H9 (cell line): ENCODE measurements at regions not wholly inside any gene's neighbourhood (a gene's known extent, or its start where the extent isn't known, plus 50 kb on each side); places are given as distances from the start of the nearest gene placed in this dataset.

Experiments used
- DNase-seq: peaks from one replicate; pipeline ENCODE4 v3.0.0-alpha.2; 2017
- H2AFZ ChIP-seq: one replicate; pipeline ENCODE4 v1.6.1; 2013; ENCODE audit warnings: mild to moderate bottlenecking, low read length, control low read depth, moderate library complexity
- H2AK5ac ChIP-seq: 2 replicates; pipeline ENCODE4 v1.6.1; 2013; ENCODE audit warnings: low read length, control low read depth, mixed read lengths; ENCODE audit not compliant: insufficient read length
- H2BK120ac ChIP-seq: one replicate; pipeline ENCODE4 v1.6.1; 2013; ENCODE audit warnings: low read depth, mild to moderate bottlenecking, low read length, control low read depth, inconsistent platforms; ENCODE audit not compliant: poor library complexity, severe bottlenecking
- H2BK12ac ChIP-seq: 2 replicates; pipeline ENCODE4 v1.6.1; 2013; ENCODE audit warnings: low read length, control low read depth, mixed read lengths, low read depth; ENCODE audit not compliant: insufficient read length
- H2BK15ac ChIP-seq: 2 replicates; pipeline ENCODE4 v1.6.1; 2013; ENCODE audit warnings: low read depth, low read length, control low read depth
- H2BK20ac ChIP-seq: one replicate; pipeline ENCODE4 v1.6.1; 2013; ENCODE audit warnings: low read depth, mild to moderate bottlenecking, low read length, control low read depth, inconsistent platforms; ENCODE audit not compliant: poor library complexity, severe bottlenecking
- H2BK5ac ChIP-seq: 2 replicates; pipeline ENCODE4 v1.6.1; 2013; ENCODE audit warnings: low read length, control low read depth, mixed read lengths; ENCODE audit not compliant: insufficient read length
- H3K14ac ChIP-seq: 2 replicates; pipeline ENCODE4 v1.6.1; 2013; ENCODE audit warnings: low read length, control low read depth; ENCODE audit not compliant: insufficient read depth
- H3K18ac ChIP-seq: 2 replicates; pipeline ENCODE4 v1.6.1; 2013; ENCODE audit warnings: low read depth, mild to moderate bottlenecking, mixed read lengths, low read length, control low read depth; ENCODE audit not compliant: insufficient read length
- H3K23ac ChIP-seq: 2 replicates; pipeline ENCODE4 v1.6.1; 2013; ENCODE audit warnings: low read length, control low read depth, mixed read lengths, low read depth; ENCODE audit not compliant: insufficient read length
- H3K23me2 ChIP-seq: 2 replicates; pipeline ENCODE4 v1.6.1; 2013; ENCODE audit warnings: low read depth, mild to moderate bottlenecking, mixed read lengths, low read length, control low read depth; ENCODE audit not compliant: insufficient read length, poor library complexity, severe bottlenecking
- H3K27ac ChIP-seq: 2 replicates; pipeline ENCODE4 v1.5.1; 2013; ENCODE audit warnings: low read length, control low read depth, mixed read lengths, low read depth; ENCODE audit not compliant: insufficient read length
- H3K27me3 ChIP-seq: 2 replicates; pipeline ENCODE4 v1.6.1; 2013; ENCODE audit warnings: low read length, control low read depth, inconsistent platforms; ENCODE audit not compliant: insufficient read depth
- H3K4ac ChIP-seq: 2 replicates; pipeline ENCODE4 v1.6.1; 2013; ENCODE audit warnings: low read depth, mild to moderate bottlenecking, control low read depth, inconsistent platforms, low read length, moderate library complexity
- H3K4me1 ChIP-seq: 2 replicates; pipeline ENCODE4 v1.6.1; 2013; ENCODE audit warnings: low read length, control low read depth, inconsistent platforms; ENCODE audit not compliant: insufficient read depth
- H3K4me2 ChIP-seq: 2 replicates; pipeline ENCODE4 v1.6.1; 2013; ENCODE audit warnings: low read length, control low read depth, mixed read lengths; ENCODE audit not compliant: insufficient read length, insufficient read depth
- H3K56ac ChIP-seq: 2 replicates; pipeline ENCODE4 v1.6.1; 2013; ENCODE audit warnings: low read depth, mild to moderate bottlenecking, mixed read lengths, low read length, control low read depth; ENCODE audit not compliant: insufficient read length
- H3K79me1 ChIP-seq: 2 replicates; pipeline ENCODE4 v1.6.1; 2013; ENCODE audit warnings: low read depth, mild to moderate bottlenecking, moderate library complexity, low read length, control low read depth, inconsistent platforms; ENCODE audit not compliant: insufficient read depth, poor library complexity, severe bottlenecking
- H3K79me2 ChIP-seq: 2 replicates; pipeline ENCODE4 v1.6.1; 2013; ENCODE audit warnings: low read length, control low read depth, inconsistent platforms; ENCODE audit not compliant: insufficient read depth
- H3K9ac ChIP-seq: 2 replicates; pipeline ENCODE4 v1.6.1; 2013; ENCODE audit warnings: low read length, control low read depth, mixed read lengths; ENCODE audit not compliant: insufficient read length; ENCODE audit errors: extremely low read depth
- H3K9me3 ChIP-seq: one replicate; pipeline ENCODE4 v1.6.1; 2013; ENCODE audit warnings: low read depth, low read length, inconsistent platforms; ENCODE audit not compliant: control insufficient read depth
- H3T11ph ChIP-seq: one replicate; pipeline ENCODE4 v1.6.1; 2013; ENCODE audit warnings: mild to moderate bottlenecking, low read length, control low read depth, inconsistent platforms
- H4K20me1 ChIP-seq: one replicate; pipeline ENCODE4 v1.6.1; 2013; ENCODE audit not compliant: control insufficient read depth, insufficient read length, insufficient read depth
- H4K5ac ChIP-seq: 2 replicates; pipeline ENCODE4 v1.6.1; 2013; ENCODE audit warnings: low read depth, mild to moderate bottlenecking, mixed read lengths, low read length, control low read depth; ENCODE audit not compliant: insufficient read length
- H4K8ac ChIP-seq: replicated peaks from 2 replicates; pipeline ENCODE4 v1.6.1; 2013; ENCODE audit warnings: low read length, control low read depth, mixed read lengths, low read depth; ENCODE audit not compliant: insufficient read length
- H4K91ac ChIP-seq: 2 replicates; pipeline ENCODE4 v1.6.1; 2013; ENCODE audit warnings: low read depth, mild to moderate bottlenecking, moderate library complexity, mixed read lengths, low read length, control low read depth; ENCODE audit not compliant: insufficient read length
- H3K27ac Mint-ChIP-seq, 3 experiments: 2 replicates in 2 of 3; 3 replicates in 1 of 3; pipeline ENCODE4 v1.8.0; 2020 to 2021; ENCODE audit warnings: mixed read lengths in 3 of 3, mild to moderate bottlenecking in 1 of 3, moderate library complexity in 1 of 3
- H3K27me3 Mint-ChIP-seq: 2 replicates; pipeline ENCODE4 v1.8.0; 2021; ENCODE audit warnings: low read depth, mild to moderate bottlenecking, moderate library complexity, mixed read lengths
- H3K36me3 Mint-ChIP-seq, 3 experiments: 2 replicates in 2 of 3; 3 replicates in 1 of 3; pipeline ENCODE4 v1.8.0; 2020 to 2021; ENCODE audit warnings: low read depth in 3 of 3, mixed read lengths in 3 of 3; ENCODE audit not compliant: insufficient read depth in 1 of 3
- H3K4me1 Mint-ChIP-seq, 2 experiments: 2 replicates each; pipeline ENCODE4 v1.8.0; 2020; ENCODE audit warnings: mixed read lengths in 2 of 2
- H3K4me3 Mint-ChIP-seq, 2 experiments: 2 replicates in 1 of 2; 3 replicates in 1 of 2; pipeline ENCODE4 v1.8.0; 2020 to 2021; ENCODE audit warnings: mild to moderate bottlenecking in 2 of 2, mixed read lengths in 2 of 2, moderate library complexity in 1 of 2
- H3K9me3 Mint-ChIP-seq, 2 experiments: 2 replicates in 1 of 2; 3 replicates in 1 of 2; pipeline ENCODE4 v1.8.0; 2020; ENCODE audit warnings: mild to moderate bottlenecking in 2 of 2, mixed read lengths in 2 of 2, moderate library complexity in 1 of 2
- CTCF ChIP-seq: fragments of 200-600 bp; sonication (generic); conservative IDR thresholded peaks from 3 replicates; pipeline ENCODE4 v1.8.0; 2021; ENCODE audit warnings: antibody characterized with exemption, mild to moderate bottlenecking
- WGBS: extraction: QIAGEN DNeasy Blood & Tissue Kit; methylation state at CpG from one replicate; pipeline ENCODE4 v1.1.7; 2013; ENCODE audit warnings: missing lambda C conversion rate, low lambda C conversion rate, mixed read lengths; ENCODE audit not compliant: insufficient read length; ENCODE audit errors: extremely low coverage; 5-methylcytosine and 5-hydroxymethylcytosine counted together

GRCh38 chrX:112946227-112946626 is 105.6 kb upstream of the AMOT start:
- no peak overlapping the region for H2AK5ac ChIP-seq
- H3K4ac ChIP-seq: no peak overlapping the region
- Mint-ChIP-seq H3K27me3 (no peaks in the 10 kb centered on the region), H3K27ac (no peak overlapping the region), H3K36me3 (no peaks in the 10 kb centered on the region), H3K4me1 (peaks cover 0 to 3% of the 10 kb centered on the region in 2 experiments; a peak in 1 of 4 replicates), H3K9me3 (no peaks in the 10 kb centered on the region), H3K4me3 (no peak overlapping the region)
- no peak for TF ChIP-seq CTCF
- H3K18ac ChIP-seq: no peak overlapping the region
- no peaks in the 10 kb centered on the region for H3K4me1 ChIP-seq
- no peak overlapping the region for H3K14ac ChIP-seq
- H3K23ac ChIP-seq: no peak overlapping the region
- H2BK15ac ChIP-seq: no peak overlapping the region
- H3K27ac ChIP-seq: no peak overlapping the region
- H4K91ac ChIP-seq: no peak overlapping the region
- no peak overlapping the region for H3K4me2 ChIP-seq
- no peak overlapping the region for H3T11ph ChIP-seq
- WGBS: no CpG with 5 or more reads among the region's 1 CpG
- DNase-seq: no peak
- no peaks in the 10 kb centered on the region for H3K27me3 ChIP-seq
- H3K23me2 ChIP-seq: no peaks in the 10 kb centered on the region
- H3K9ac ChIP-seq: no peak overlapping the region
- no peaks in the 10 kb centered on the region for H3K9me3 ChIP-seq
- H3K79me2 ChIP-seq: no peaks in the 10 kb centered on the region
- no peak overlapping the region for H2BK12ac ChIP-seq
- H3K56ac ChIP-seq: no peak overlapping the region
- H2BK5ac ChIP-seq: no peak overlapping the region
- no peak overlapping the region for H2BK120ac ChIP-seq
- no peak overlapping the region for H2AFZ ChIP-seq
- no peak overlapping the region for H2BK20ac ChIP-seq
- no peak overlapping the region for H4K8ac ChIP-seq
- H4K5ac ChIP-seq: no peak overlapping the region
- H4K20me1 ChIP-seq: no peaks in the 10 kb centered on the region
- no peaks in the 10 kb centered on the region for H3K79me1 ChIP-seq
